ENCODE measurements at regions not wholly inside any gene's neighbourhood (a gene's known extent, or its start where the extent isn't known, plus 50 kb on each side); places are given as distances from the start of the nearest gene placed in this dataset.

- intact Hi-C loops (cut with micrococcal nuclease): no loop called here
- Histone ChIP-seq H3K27ac (replicated peaks) (no peak overlapping the region), H3K36me3 (no peaks in the 10 kb centered on the region), H3K27me3 (ENCODE audit: low read depth) (no peaks in the 10 kb centered on the region), H3K4me3 (no peak overlapping the region), H3K9me3 (replicated peaks) (peaks cover 36% of the 10 kb centered on the region), H3K4me1 (no peaks in the 10 kb centered on the region)
- no peak for DNase-seq
- no peak for TF ChIP-seq CTCF (IDR thresholded peaks at IDR 0.05; ENCODE audit: borderline replicate concordance)
These were observed 179.9 kb upstream of the NETO1 start for GRCh38 chr18:73047688-73048087.

- no peak for DNase-seq
- Histone ChIP-seq H3K9me3 (replicated peaks) (peaks cover 13% of the 10 kb centered on the region), H3K27ac (replicated peaks) (no peak overlapping the region), H3K4me3 (no peak overlapping the region), H3K27me3 (ENCODE audit: low read depth) (no peaks in the 10 kb centered on the region), H3K4me1 (no peaks in the 10 kb centered on the region), H3K36me3 (no peaks in the 10 kb centered on the region)
- intact Hi-C loops (cut with micrococcal nuclease): no loop called here
- no peak for TF ChIP-seq CTCF (IDR thresholded peaks at IDR 0.05; ENCODE audit: borderline replicate concordance)
These were observed 177.2 kb upstream of the NETO1 start for GRCh38 chr18:73045037-73045436.

- Histone ChIP-seq H3K9me3 (replicated peaks) (no peaks in the 10 kb centered on the region), H3K27me3 (ENCODE audit: low read depth) (no peaks in the 10 kb centered on the region)
- intact Hi-C loops (cut with micrococcal nuclease): no loop called here
These were observed 175.8 kb upstream of the NETO1 start for GRCh38 chr18:73043611-73044010.

GRCh38 chr18:73043211-73043610 is 175.4 kb upstream of the NETO1 start:
- no peaks in the 10 kb centered on the region for H3K9me3 ChIP-seq (replicated peaks)
- H3K36me3 ChIP-seq: no peaks in the 10 kb centered on the region
- H3K4me3 ChIP-seq: no peak overlapping the region
- no peak for TF ChIP-seq CTCF (IDR thresholded peaks at IDR 0.05; ENCODE audit: borderline replicate concordance)
- no peaks in the 10 kb centered on the region for H3K4me1 ChIP-seq
- intact Hi-C loops (cut with micrococcal nuclease): no loop called here
- H3K27me3 ChIP-seq (ENCODE audit: low read depth): no peaks in the 10 kb centered on the region
- H3K27ac ChIP-seq (replicated peaks): no peak overlapping the region
- no peak for DNase-seq

More at GRCh38 chr18:73043611-73044010, 175.8 kb upstream of the NETO1 start:
- H3K36me3 ChIP-seq: no peaks in the 10 kb centered on the region
- no peak overlapping the region for H3K27ac ChIP-seq (replicated peaks)
- H3K4me3 ChIP-seq: no peak overlapping the region
- TF ChIP-seq CTCF (IDR thresholded peaks at IDR 0.05; ENCODE audit: borderline replicate concordance): no peak
- no peaks in the 10 kb centered on the region for H3K4me1 ChIP-seq
- DNase-seq: no peak

- TF ChIP-seq CTCF (IDR thresholded peaks at IDR 0.05; ENCODE audit: borderline replicate concordance): no peak
- no peak for DNase-seq
- Histone ChIP-seq H3K36me3 (no peaks in the 10 kb centered on the region), H3K9me3 (replicated peaks) (no peaks in the 10 kb centered on the region), H3K27ac (replicated peaks) (no peak overlapping the region), H3K27me3 (ENCODE audit: low read depth) (no peaks in the 10 kb centered on the region), H3K4me1 (no peaks in the 10 kb centered on the region), H3K4me3 (no peak overlapping the region)
- intact Hi-C loops (cut with micrococcal nuclease): no loop called here
These were observed 172.5 kb upstream of the NETO1 start for GRCh38 chr18:73040247-73040646.

GRCh38 chr18:73038336-73038735 is 170.5 kb upstream of the NETO1 start:
- no peak overlapping the region for H3K27ac ChIP-seq (replicated peaks)
- no peak for DNase-seq
- no peaks in the 10 kb centered on the region for H3K9me3 ChIP-seq (replicated peaks)
- no peaks in the 10 kb centered on the region for H3K36me3 ChIP-seq
- no peak overlapping the region for H3K4me3 ChIP-seq
- no peak for TF ChIP-seq CTCF (IDR thresholded peaks at IDR 0.05; ENCODE audit: borderline replicate concordance)
- H3K4me1 ChIP-seq: no peaks in the 10 kb centered on the region
- H3K27me3 ChIP-seq (ENCODE audit: low read depth): no peaks in the 10 kb centered on the region
- intact Hi-C loops (cut with micrococcal nuclease): no loop called here

Measured in left ventricle myocardium inferior (tissue), 1 donor.